Activated CD4-positive, alpha-beta T cell treated with anti-CD3 and anti-CD28 coated beads, Interleukin-2, amount 50 U/mL, for 4 hours (primary cell): ENCODE measurements at regions not wholly inside any gene's neighbourhood (a gene's known extent, or its start where the extent isn't known, plus 50 kb on each side); places are given as distances from the start of the nearest gene placed in this dataset.

Experiments
- DNase-seq, 2 experiments: peaks; one replicate each; pipeline ENCODE4 v3.0.0-alpha.2; 2020

DNA sequence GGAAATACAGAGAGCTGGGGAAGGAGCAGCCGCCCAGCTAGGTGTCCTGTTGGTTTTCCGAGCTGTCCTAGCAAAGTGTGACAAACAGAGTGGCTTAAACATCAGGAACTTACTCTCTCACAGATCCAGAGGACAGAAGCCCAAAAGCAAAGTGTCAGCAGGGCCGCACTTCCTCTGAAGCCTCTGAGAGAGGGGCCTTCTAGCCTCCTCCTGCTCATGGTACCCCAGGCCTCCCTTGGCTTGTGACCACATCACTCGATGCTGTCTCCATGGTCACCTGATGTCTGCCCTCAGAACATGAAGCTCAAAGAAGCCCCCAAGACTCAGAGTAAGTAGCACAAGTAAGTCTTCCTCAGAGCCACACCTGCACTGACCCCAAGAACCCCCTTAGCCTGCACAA is 650.5 kb upstream of the ID2 start:
- no peak for DNase-seq

DNA sequence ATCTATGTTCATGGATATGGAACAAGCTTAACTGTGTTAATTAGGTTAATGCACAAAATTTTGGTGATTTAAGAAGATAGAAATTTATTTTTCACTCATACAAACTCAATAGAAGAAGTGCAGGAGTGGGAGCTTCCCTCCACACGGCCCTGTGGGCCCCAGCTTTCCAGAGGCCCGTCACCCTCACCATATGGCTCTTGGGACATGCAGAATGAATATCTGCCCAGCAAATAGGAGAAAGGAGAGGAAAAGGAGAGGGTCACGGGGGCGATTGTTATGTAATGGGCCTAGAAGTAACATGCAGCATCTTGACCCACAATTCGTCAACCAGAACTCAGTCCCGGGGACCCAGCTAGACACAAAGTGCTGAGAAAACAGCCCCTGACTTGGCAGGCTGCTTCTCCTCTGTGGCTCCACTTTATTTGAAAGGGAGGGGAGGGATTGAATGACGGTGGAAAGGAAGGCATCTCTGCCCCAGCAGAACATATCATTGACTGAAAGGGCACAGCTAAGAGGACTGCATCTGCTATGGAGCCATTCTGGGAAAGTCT is 648.2 kb upstream of the ID2 start:
- no peak for DNase-seq

DNA sequence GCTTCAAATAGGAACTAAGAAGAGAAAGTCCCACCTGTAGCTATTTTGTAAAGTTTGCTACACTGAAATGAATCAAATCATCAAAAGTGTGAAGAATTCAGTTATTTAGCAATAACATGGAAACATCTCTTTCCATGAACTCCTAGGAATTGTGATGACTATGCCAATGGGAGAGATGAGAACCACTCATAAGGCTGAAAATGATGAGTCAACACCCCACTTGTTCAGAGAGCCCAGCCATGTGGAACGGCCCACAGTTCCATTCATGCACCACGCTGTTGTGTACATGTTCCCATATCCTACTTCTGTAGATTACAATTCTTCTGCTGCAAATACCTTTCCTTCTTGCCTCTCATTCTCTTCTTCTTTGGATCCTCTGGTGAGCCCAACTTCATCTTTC is 645.5 kb upstream of the ID2 start:
- no peak for DNase-seq

DNA sequence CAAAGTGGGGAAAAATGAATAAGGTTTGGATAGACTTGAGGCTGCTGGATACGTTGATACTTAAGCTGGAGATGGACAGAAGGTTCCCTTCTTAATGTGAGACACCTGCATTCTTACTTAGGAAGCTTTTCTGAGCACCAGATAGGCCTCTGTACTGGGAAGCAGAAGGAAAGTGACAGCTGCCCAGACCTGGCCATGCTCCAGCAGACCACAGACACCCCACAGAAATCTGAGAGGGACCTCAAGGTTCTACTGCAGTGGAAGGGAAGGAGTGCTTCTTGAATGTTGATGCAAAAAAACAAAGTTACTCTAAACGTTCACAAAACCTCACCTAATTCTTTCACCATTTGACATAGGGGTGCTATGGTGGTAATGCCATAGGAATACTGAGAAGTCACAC is 642.1 kb upstream of the ID2 start:
- DNase-seq: no peak

DNA sequence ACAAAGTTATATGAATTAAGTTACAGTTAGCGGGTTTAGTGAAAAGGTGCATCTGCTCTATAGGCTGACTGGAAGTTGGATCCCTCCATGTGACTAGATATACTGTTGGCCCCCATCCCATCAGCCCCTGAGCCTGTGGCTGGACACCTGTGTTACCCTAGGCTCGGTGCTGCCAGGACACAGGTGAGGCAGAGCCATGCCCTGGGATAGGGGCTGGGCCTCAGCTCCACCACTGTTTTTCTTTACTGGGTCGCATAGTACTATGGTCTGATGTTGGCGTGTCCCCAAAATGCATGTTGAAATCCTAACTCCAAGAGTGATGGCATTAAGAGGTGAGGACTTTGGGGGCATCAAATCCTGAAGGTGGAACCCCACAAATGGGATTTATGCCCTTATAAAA is 638.6 kb upstream of the ID2 start:
- no peak for DNase-seq

DNA sequence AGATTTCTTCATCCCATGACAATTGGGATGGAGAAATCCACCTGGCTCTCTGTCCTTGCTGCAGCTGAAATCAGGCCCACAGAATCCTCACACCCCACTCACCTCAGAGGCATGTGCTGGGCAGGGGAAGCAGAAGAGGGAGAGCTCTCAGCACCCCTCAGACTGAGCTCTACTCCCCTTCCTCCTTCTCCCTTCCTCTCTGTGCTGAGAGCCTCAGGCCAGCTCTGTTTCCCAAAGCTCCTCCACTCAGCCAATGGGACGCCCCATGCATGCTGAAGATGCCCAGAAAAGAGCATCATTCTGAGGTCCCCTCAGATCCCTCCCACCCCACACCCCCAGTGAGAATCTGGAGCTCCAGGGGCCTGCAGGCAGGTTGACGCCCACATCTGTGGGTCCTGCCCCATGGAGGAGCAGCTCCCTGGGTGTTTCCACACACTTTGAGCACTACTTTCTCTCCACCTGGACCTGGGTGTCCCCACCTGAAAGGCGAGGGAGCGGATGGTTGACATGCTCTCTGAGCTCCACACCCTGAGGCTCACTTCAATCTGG is 637.7 kb upstream of the ID2 start:
- DNase-seq: no peak

DNA sequence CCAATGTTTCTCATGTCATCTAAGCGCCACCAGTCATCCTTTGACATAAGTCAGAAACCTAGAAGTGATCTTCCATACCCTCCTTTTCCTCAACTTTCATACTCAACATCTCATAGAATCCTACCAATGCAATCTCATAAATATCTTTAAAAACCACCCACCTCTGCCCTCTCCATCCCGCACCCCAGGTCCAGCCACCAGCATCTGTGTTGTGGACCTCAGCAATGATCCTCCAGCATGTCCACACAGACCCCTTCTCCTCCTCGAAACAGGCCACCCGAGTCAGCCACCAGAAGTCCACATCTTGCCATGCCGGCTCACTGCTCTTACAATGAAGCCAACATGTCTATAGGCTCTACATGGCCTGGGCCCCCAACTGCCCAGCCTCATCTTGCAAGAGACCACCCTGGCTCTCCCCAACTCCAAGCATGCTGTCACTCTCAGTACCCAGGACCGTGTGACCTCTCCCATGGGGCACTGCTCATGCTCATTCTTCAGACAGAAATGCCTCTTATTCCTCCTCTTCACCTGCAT is 636.7 kb upstream of the ID2 start:
- no peak for DNase-seq

DNA sequence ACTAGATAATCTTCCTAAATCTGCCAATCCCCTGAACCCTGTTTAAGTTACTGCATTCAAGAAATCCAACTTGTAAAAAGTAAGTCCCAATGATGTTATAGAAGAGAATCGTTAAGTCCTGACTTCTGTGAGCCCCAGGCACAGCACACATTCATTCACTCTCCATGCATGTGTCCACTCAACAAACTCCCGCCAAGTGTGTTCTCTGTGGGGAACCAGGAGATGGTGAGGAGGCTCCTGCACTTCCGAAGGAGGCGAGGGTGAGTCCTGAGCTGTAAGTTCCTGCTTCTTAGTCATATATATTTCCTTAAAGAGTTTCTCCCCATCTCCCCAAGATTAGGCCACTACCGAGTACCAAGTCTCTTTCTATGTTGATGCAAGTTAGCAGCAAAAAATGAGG is 635.0 kb upstream of the ID2 start:
- DNase-seq: no peak

DNA sequence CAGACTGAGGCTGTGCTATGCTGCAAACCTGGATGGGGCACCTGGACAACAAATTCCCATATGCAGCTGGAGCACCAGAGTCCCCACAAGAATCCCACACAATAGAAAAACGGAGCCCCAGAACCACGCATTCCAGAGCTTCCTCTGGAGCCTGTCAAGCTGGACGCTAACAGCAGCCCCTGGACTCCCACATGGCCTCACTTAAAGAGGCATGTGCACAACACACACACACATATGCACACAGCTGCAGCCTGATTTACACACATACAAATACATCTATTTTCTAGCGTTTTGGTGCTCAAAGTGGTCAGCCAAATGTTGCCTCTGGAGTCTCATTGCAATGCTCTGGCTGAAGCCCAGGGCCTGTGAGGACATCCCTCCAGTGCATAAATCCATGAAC is 632.7 kb upstream of the ID2 start:
- DNase-seq: no peak

DNA sequence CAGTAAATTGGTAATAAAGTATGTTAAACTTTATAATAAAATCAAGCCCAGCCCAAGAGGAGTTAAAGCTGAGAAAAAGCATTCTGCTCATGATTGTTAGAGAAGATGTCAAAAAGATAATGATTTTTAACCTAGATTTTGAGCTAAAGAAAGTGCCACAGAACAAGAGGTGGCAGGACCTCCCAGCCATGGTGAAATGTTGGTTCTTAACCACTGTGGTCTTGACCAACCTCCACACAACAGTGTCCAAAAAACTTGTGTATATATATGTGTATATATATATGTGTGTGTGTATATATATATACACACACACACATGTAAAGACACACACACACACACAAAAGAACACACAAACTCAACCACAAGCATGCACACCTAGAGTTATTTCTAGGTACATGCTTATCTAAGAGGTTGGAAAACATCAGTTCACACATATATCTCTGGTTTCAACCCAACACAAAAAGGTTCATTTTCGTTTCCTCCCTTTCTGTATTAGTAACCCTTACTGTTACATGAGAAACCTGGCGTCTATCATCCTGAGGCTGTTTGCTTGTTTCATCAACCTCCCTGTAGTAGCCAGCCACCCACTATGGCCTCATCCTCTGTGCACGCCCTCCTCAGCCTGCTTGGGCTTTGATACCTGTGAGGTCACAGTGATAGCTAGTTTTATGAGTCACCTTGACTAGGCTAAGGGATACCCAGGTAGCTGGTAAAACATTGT is 631.8 kb upstream of the ID2 start:
- no peak for DNase-seq

DNA sequence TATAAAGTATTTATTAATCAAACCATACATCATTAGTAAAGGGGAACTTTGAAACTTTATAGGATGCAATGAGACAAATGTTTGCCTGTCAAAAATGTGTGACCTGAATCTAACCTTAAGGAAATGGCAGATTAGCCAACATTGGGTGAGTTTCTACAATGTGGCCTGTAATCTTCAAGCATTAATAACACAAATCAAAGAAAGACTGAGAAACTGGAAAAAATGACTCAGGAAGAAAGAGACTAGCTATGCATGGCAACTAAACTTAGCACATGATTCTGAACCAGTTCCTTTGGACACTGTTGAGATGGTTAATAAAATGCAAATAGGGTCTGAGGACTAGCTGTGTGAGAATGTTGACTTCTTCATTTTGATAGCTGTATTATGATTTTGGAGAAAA is 628.6 kb upstream of the ID2 start:
- no peak for DNase-seq

DNA sequence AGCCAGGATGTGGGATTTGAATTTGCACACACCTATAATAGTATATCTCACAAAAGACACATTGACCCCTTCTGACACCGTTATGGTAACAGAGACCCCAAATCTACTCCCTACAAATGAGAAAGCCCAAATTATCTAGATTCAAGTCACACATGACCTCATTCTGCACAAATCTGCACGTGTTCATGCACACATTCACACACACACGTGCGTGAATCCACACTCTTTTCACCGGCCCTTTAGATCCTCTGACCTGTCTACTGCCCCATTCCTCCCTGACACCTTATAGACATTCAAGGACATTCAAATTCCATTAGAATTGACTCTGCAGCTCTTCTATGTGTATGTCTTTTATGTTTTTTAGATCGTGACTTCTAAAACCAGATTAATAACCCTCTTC is 627.8 kb upstream of the ID2 start:
- DNase-seq: no peak

DNA sequence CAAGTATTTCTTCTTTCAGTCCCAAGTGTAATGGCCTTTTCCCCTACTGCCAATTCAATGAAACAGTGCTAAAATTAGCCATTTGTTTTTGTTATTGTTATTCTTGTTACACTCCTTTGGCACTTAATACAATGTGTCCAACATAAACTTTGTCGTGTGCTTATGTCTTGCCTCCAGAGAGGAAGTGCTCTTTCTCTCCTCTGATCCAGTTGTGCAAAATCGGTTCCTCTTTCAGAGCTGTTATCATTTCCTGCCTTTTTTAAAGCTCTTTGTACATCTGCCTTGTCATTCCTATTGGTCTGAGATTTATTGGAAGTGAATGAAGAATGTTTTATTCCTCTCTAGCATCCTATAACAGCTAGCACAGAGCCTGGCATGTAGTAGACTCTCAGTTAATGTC is 623.2 kb upstream of the ID2 start:
- no peak for DNase-seq

DNA sequence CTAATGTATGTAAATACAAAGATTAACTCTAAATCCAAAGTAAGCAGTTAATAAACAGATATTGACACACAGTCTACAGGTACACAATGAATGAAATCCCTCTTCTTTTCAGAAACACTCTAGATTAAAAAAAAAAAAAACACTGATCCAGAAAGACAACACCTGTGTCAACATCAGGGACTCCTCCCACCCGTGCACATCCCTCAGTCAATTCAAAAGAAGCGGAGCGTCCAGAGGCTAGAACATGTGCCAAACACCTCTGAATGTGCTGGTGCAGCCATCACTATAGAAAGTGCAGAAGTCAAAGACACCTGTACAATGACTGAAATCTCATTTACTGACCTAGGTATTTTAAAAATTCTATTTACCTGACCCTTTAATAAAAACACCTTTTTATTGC is 622.6 kb upstream of the ID2 start:
- DNase-seq: no peak

DNA sequence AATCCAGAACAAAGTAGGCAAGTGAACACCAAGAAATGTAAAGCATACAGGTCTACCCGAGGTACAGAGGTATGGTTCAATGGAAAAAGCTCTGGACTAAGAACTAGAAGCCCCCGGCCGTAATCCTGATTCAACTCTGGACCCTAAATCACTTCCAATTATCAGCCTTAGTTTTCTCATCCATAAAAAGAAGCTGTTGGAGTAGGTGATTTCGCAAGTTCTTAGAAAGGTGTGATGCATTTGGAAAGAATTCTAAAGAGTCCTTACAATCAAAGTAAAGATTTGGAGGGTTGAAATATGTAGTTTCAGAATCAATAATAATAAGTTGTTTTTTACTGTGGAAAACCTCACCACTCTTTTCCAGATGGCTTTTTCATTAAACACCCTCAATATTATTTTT is 622.1 kb upstream of the ID2 start:
- no peak for DNase-seq

DNA sequence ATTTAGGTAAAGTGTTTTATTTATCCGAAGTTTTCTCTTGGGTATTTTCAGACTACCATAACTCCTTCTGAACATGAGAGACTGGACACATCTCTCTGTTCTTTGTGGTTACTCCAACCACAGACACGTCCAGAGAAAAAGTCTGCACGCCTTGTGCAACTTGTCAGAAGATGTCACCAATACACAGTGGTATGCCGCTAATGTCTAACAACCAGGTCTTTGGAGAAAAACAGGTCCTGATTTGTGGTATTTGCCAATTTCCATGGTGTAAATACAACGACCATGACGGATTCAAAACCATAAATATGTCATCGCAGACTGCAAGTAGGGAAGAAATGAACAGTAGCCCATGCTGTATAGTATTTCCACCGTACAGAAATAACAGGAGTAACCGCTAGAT is 620.6 kb upstream of the ID2 start:
- DNase-seq: no peak

DNA sequence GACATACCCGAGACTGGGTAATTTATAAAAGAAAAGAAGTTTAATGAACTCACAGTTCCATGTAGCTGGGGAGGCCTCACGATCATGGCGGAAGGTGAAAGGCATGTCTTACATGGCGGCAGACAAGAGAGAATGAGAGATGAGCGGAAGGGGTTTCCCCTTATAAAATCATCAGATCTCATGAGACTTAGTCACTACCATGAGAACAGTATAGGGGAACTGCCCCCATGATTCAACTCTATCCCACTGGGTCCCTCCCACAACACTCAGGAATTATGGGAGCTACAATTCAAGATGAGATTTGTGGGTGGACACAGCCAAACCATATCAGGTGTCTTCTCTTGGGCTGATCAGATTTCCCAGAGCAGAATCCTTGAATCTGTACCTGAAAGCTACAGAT is 617.3 kb upstream of the ID2 start:
- DNase-seq: no peak

DNA sequence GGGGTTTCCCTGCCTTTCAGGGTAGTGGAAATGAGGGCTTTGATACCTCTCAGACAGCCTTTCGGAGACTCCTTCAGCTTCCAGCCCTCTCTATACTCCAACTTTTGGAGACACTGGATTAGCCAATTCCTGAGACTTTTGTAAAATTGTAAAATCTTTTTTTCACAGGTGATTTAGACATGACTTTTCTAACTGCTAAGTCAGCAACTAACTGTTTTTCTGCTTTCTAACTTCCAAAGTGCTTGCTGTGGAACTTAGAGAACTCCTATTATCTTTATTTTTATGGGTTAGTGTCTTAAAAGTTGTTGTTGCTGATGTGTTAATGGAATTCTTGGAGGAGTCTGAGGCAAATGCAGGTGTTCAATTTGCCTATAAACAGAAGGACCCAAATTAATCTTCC is 616.7 kb upstream of the ID2 start:
- no peak for DNase-seq

DNA sequence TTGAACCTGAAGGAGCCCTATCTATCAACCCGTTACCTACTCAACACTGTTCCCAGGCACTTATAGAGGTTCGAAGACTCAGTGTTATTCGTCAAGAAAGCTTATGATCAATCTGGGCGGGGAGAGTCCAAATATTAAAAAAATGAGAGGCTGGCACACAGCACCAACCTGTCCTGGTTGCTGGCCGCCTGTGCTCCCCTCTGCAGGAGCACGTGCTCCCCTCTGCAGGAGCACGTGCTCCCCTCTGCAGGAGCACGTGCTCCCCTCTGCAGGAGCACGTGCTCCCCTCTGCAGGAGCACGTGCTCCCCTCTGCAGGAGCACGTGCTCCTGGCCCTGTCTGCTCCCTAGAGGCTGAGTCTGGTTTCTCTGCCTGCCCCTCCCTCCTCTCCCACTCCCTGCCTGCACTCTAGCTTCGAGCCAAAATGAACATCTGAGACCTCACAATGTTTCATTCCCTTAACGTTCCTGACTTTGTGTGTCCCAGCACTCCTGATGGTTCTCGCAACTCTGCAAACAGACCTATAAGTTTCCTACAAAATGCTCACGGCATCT is 614.0 kb upstream of the ID2 start:
- DNase-seq: no peak

DNA sequence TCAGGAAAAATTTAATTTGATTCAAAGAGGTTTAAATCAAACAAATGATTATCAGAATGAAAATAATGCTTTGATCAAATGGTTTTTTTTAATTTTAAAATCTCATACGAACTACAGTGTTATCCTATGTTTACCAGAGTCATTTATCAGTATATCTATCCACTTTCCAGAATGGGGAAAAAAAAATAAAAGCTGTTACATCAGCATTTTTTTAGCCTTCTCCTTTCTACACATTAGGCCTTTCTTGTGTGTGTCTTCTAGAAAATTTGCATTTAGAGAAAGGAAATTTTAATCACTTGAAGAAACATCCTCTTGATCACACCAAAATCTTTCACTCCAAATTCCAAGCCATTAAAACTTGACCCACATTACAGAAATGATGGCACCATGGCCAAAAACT is 608.9 kb upstream of the ID2 start:
- no peak for DNase-seq

DNA sequence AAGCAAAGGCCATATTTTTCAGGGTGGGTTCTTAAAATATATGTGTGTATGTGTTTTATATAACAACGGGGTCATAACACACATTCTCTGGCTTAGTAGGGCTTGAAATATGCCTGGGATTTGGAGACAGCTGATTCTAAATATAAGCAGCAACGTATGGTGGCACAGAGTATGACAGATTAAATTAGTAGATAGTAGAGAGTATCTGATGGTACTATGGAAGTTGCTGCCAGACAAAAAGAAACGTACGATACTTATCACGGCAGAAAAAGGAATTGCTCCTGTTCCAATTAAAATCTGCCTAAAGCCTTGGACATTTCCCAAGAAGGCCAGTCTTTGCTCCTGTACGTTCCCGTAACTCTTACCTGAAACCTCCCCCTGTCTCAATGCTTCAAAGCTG is 607.9 kb upstream of the ID2 start:
- DNase-seq: no peak

DNA sequence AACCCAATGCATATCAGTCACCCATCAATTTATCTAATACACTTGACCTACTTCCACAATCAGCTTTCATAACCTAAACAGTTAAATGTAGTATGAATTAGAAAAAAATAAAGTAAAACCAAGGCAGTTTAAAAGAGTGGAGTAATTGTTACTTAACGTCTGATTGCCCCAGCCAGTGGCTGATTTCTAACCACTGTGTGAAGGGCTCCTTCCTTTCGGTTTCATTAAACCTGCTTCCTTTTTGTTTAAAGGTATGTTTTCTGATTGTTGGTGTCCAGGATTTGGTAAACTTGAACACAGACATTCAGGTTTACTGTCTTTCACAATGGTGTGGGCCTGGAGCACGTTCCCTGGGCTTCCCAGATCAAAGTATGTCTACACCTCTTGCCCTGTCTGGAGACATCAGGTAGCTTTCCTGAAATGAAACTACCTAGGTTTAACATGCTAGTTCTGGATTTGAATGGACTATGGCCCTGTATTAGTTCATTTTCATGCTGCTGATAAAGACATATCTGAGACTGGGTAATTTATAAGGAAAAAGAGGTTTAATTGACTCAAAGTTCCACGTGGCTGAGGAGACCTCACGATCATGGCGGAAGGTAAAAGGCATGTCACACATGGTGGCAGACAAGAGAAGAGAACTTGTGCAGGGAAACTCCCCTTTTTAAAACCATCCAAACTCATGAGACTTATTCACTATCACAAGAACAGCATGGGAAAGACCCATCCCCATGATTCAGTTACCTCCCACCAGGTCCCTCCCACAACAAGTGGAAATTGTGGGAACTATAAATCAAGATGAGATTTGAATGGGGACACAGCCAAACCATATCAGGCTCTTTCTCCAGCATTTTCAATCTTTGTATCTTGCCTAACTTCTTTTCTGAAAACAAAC is 605.2 kb upstream of the ID2 start:
- no peak for DNase-seq

DNA sequence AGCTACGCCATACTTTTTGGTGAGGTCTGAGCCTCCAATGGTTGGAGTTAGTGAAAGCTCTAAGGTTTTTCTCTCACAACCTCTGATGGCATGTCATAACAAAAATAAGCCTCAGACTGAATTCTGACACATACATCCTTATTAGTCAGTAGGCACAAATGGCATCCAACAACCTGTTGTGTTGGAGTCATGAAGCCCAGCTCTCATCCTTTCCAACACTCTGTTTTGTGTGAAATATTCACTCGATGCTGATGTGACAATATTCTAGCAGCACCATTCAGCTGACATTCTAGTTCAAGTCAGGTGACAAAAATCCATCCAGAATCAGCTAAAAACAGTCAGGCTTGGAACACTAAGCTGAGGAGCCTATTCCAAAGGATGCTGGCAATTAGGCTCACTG is 603.2 kb upstream of the ID2 start:
- no peak for DNase-seq

DNA sequence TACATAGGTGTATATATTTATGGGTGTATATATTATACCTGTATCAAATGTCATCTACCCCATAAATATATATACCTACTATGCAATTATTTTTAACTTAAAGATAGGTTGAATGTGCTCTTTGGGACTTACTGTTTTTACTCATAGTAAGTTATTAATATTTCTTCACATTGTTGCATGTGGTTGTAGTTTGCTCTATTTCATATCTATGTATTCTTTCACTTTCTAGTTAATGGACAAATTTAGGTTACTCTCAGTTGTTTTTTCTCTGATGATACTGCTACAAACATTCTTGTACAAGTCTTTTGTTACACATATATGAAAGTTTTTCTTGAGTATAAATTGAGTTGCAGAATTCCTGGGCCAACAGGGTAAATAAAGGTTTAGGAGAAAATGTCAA is 601.8 kb upstream of the ID2 start:
- DNase-seq: no peak
